Ovary (tissue), 3 donors: ENCODE measurements at regions not wholly inside any gene's neighbourhood (a gene's known extent, or its start where the extent isn't known, plus 50 kb on each side); places are given as distances from the start of the nearest gene placed in this dataset.

Experiments used
- EP300 ChIP-seq: sonication (generic); formaldehyde crosslinking; IDR thresholded peaks from one replicate; pipeline ENCODE4 v1.6.1; 2017; ENCODE audit warnings: antibody characterized with exemption
- POLR2A ChIP-seq: fragments of 450-650 bp; IDR thresholded peaks from one replicate; pipeline ENCODE4 v1.6.1; 2017; ENCODE audit warnings: antibody characterized with exemption, mild to moderate bottlenecking, moderate library complexity
- TF ChIP-seq, protein P1 (sequence below), 3 donors: fragments of 450-650 bp in 2 of 3; fragments of 200-600 bp in 1 of 3; IDR thresholded peaks; one replicate each; pipeline versions ENCODE4 v1.5.1 to v1.8.0; 2016 to 2022; ENCODE audit warnings: antibody characterized with exemption in 3 of 3, mild to moderate bottlenecking in 1 of 3
- donor health status: DM: no; HTN: no; CAD: no.

- no peak for TF ChIP-seq POLR2A
- TF ChIP-seq, protein P1, sequence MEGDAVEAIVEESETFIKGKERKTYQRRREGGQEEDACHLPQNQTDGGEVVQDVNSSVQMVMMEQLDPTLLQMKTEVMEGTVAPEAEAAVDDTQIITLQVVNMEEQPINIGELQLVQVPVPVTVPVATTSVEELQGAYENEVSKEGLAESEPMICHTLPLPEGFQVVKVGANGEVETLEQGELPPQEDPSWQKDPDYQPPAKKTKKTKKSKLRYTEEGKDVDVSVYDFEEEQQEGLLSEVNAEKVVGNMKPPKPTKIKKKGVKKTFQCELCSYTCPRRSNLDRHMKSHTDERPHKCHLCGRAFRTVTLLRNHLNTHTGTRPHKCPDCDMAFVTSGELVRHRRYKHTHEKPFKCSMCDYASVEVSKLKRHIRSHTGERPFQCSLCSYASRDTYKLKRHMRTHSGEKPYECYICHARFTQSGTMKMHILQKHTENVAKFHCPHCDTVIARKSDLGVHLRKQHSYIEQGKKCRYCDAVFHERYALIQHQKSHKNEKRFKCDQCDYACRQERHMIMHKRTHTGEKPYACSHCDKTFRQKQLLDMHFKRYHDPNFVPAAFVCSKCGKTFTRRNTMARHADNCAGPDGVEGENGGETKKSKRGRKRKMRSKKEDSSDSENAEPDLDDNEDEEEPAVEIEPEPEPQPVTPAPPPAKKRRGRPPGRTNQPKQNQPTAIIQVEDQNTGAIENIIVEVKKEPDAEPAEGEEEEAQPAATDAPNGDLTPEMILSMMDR (IDR thresholded peaks at IDR 0.05): no peak
- no peak for TF ChIP-seq EP300
Observed at GRCh38 chr22:22086501-22087158, 104.0 kb upstream of the TOP3B start.
